NCI-H82 treated with DMSO at 0.1 percent for 48 hours (cell line): ENCODE measurements at regions not wholly inside any gene's neighbourhood (a gene's known extent, or its start where the extent isn't known, plus 50 kb on each side); places are given as distances from the start of the nearest gene placed in this dataset.
"Not testable (repeated sequence)": the region's sequence is repeated elsewhere in the genome, so short reads cannot be mapped to it uniquely, and the experiment has no call there.

Source experiments
- DNase-seq: peaks from one replicate; lab custom pipeline; 2025; ENCODE audit not compliant: unreplicated experiment; lab: John Stamatoyannopoulos, UW

GRCh38 chrX:83749736-83750135, 111.2 kb upstream of the CYLC1 start:
- DNase-seq: not testable (repeated sequence)

DNA sequence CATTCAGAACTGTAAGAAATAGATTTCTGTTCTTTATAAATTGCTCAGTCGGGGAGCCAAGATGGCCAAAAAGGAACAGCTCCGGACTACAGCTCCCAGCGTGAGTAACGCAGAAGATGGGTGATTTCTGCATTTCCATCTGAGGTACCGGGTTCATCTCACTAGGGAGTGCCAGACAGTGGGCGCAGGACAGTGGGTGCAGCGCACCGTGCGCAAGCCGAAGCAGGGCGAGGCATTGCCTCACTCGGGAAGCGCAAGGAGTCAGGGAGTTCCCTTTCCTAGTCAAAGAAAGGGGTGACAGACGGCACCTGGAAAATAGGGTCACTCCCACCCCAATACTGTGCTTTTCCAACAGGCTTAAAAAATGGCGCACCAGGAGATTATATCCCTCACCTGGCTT, 110.5 kb upstream of the CYLC1 start:
- DNase-seq: not testable (repeated sequence)

DNA sequence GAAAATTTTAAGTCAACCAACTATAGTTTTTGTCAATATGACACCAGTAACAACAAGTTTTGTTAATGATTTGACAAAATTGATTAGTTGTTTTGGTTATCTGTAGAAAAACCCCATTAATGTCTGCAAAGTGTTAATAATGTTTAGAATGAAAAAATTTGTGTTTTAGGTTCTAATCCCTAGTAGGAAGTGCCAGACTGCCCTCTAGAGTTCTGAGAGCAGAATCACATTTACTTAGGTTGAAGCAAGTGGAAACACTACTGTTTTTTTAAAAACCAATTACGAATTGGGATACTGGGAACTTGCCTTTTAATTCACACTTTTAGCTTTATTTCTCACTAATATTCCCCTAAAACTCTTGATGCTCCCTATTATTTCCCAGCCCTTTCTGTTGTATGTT, 101.1 kb upstream of the CYLC1 start:
- peak; percentile 32 for DNase-seq

DNA sequence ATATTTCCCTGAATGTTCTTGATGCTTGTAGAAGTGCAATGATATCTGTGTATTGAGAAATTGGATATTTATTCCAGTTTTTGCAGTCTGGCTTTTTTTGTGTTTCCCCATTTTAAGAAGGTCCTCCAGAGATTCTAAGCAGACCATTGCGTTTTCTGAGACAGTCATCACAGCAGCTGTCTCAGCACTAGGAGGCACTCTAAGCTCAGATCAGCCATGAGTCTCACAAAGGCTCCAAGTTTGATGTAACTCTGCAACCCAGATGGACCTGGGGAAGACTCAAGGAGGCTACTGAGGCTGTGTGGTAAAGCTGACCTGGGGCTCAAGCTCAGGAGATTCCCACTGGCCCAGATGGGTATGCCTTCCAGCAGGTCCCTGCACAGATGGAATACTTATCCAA, 89.3 kb upstream of the CYLC1 start:
- DNase-seq: no peak
